ENCODE measurements at regions not wholly inside any gene's neighbourhood (a gene's known extent, or its start where the extent isn't known, plus 50 kb on each side); places are given as distances from the start of the nearest gene placed in this dataset.

DNA sequence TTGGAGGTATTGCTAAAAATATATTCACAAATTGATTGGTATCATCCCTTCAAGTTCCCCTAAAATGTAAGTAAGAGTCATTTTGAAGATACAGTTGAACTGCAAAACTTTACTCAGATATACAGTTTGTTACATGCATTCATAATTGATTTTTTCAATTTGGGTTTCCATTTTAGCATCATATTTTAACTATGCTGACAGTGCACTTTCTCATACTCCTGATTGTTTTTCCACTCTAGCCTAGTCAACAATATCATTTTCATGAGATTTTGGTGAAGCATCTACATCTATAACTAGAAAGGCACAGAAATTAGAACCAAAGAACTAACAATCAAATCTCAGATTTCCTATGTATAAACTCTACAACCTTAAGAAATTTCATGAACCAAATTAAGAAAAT, 2850.4 kb upstream of the PCDH20 start:
- H3K4me3 ChIP-seq (ENCODE audit: low read depth, low read length): no peak overlapping the region
- TF ChIP-seq, protein P1, sequence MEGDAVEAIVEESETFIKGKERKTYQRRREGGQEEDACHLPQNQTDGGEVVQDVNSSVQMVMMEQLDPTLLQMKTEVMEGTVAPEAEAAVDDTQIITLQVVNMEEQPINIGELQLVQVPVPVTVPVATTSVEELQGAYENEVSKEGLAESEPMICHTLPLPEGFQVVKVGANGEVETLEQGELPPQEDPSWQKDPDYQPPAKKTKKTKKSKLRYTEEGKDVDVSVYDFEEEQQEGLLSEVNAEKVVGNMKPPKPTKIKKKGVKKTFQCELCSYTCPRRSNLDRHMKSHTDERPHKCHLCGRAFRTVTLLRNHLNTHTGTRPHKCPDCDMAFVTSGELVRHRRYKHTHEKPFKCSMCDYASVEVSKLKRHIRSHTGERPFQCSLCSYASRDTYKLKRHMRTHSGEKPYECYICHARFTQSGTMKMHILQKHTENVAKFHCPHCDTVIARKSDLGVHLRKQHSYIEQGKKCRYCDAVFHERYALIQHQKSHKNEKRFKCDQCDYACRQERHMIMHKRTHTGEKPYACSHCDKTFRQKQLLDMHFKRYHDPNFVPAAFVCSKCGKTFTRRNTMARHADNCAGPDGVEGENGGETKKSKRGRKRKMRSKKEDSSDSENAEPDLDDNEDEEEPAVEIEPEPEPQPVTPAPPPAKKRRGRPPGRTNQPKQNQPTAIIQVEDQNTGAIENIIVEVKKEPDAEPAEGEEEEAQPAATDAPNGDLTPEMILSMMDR (IDR thresholded peaks at IDR 0.05; ENCODE audit: low read depth, low read length, missing control alignments): no peak
- DNase-seq (ENCODE audit: low read depth): no peak
- in situ Hi-C loops (cut with HindIII; ENCODE audit: low sequenced_read_pairs): no loop called here

DNA sequence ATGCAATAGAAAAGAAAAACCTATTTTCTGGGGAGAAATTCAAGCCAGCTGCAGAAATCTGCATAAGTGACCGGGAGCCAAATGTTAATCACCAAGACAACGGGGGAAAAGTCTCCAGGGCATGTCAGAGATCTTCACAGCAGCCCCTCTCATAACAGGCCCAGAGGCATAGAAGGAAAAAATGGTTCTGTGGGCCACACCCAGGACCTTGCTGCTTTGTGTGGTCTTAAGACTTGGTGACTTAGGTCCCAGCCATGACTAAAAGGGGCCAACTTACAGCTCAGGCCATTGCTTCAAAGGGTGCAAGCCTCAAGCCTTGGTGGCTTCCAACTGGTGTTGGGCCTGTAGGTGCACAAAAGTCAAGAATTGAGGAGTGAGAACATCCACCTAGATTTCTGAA, 2847.6 kb upstream of the PCDH20 start:
- in situ Hi-C loops (cut with HindIII; ENCODE audit: low sequenced_read_pairs): no loop called here
- TF ChIP-seq, protein P1 (IDR thresholded peaks at IDR 0.05; ENCODE audit: low read depth, low read length, missing control alignments): no peak

DNA sequence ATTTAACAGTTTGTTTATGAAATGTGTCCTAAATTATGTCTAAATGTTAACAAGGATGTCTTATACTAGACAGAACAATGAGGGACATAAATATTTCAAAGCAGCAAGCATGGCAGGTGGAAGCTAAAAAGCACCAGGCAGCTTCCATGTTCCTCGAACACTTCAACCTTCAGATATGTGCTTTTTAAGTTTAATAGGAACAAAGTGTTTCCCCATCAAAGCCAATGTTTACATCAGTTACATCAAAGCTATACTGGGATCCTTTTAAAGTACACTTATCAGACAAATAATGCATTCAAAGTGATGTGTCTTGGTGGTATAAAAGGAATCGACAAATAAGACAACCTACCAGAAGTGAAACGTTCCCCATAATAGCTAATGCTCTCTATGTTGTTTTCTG, 2841.1 kb upstream of the PCDH20 start:
- TF ChIP-seq, protein P1 (IDR thresholded peaks at IDR 0.05; ENCODE audit: low read depth, low read length, missing control alignments): no peak
- no peak overlapping the region for H3K4me3 ChIP-seq (ENCODE audit: low read depth, low read length)
- DNase-seq (ENCODE audit: low read depth): no peak
- in situ Hi-C loops (cut with HindIII; ENCODE audit: low sequenced_read_pairs): no loop called here

More for the DNA sequence above, 2847.6 kb upstream of the PCDH20 start:
- no peak for DNase-seq (ENCODE audit: low read depth)
- H3K4me3 ChIP-seq (ENCODE audit: low read depth, low read length): no peak overlapping the region

DNA sequence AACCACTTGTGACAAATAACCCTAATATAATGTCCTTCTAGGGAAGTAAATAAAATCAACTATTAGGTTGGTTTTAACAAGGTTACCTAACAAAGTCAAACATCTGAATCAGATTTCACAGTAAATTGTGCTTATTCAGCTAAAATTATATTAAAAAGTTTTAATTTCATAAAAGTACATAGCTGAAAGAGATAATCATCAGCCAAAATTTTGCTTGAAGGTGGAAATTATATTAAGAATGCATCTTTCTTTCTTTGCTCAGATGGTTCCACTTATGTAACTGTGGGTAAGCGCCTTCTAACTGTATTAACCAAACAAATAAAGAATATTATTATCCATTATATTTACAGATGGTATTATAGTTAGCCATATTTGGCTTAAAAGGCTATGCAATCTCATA, 2840.3 kb upstream of the PCDH20 start:
- in situ Hi-C loops (cut with HindIII; ENCODE audit: low sequenced_read_pairs): no loop called here
- TF ChIP-seq, protein P1 (IDR thresholded peaks at IDR 0.05; ENCODE audit: low read depth, low read length, missing control alignments): no peak
- H3K4me3 ChIP-seq (ENCODE audit: low read depth, low read length): no peak overlapping the region
- no peak for DNase-seq (ENCODE audit: low read depth)

DNA sequence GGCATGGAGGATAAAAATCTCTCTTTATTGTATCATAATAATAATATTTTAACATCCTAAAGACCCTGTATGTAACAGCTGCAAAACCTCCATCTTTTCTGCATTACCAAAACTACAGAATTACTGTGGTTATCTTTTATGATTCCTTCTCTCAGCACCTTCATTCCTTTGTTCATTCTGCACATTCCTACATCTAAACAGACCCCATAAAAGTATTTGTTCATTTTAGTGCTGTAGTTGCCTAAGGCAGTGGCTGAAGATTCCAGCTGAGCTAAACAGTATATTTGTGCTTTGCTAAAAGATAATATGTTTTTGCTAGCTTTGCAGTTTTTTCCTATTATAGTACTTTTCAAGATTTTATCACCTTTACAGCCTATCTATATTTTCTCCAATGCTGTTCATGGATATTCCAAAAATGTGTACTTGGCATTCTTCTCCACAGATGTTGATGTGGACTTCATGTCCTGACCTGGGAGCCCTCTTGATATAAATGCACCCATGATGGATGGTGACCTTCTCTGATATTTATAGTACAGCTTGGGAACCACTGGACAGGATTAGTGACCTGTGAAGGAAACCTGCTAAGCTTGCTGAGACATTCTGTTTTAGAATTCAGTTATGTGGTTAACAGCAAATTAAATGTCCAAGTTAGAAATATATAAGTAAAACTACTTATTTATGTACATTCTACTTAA, 2832.9 kb upstream of the PCDH20 start:
- in situ Hi-C loops (cut with HindIII; ENCODE audit: low sequenced_read_pairs): no loop called here
- peak; percentile 34 for DNase-seq (ENCODE audit: low read depth)
- TF ChIP-seq, protein P1 (IDR thresholded peaks at IDR 0.05; ENCODE audit: low read depth, low read length, missing control alignments): no peak
- no peak overlapping the region for H3K4me3 ChIP-seq (ENCODE audit: low read depth, low read length)

DNA sequence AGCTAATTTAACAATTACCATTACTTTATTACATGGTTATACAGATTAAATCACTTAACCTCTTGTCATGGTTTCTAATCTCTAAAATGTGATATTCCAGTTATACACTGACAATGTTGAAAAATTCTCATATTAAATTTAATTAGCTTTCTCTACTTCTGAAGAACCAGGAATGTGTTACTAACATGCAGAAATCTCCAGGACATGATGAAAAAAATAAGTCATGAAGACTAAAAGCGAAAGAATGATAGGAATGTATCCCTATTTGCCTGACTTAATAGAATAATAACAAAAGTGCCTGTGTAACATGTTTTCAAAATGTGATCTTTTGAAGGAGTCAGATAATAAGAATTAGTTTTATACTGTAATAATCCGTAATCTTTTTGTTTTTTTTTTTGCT, 2823.7 kb upstream of the PCDH20 start:
- DNase-seq (ENCODE audit: low read depth): peak; percentile 42
- H3K4me3 ChIP-seq (ENCODE audit: low read depth, low read length): no peak overlapping the region
- TF ChIP-seq, protein P1 (IDR thresholded peaks at IDR 0.05; ENCODE audit: low read depth, low read length, missing control alignments): no peak
- in situ Hi-C loops (cut with HindIII; ENCODE audit: low sequenced_read_pairs): no loop called here
